ENCODE measurements at regions not wholly inside any gene's neighbourhood (a gene's known extent, or its start where the extent isn't known, plus 50 kb on each side); places are given as distances from the start of the nearest gene placed in this dataset.

- no peak for ATAC-seq
- Histone ChIP-seq H3K27ac (no peak overlapping the region), H3K27me3 (no peaks in the 10 kb centered on the region), H3K4me3 (no peak overlapping the region), H3K36me3 (no peaks in the 10 kb centered on the region), H3K4me1 (peaks cover 0 to 14% of the 10 kb centered on the region in 2 donors), H3K9me3 (no peaks in the 10 kb centered on the region)
- no peak for TF ChIP-seq CTCF (IDR thresholded peaks at IDR 0.05 in 4 of 5, conservative IDR thresholded peaks at IDR 0.05 in 1 of 5)
- no peak for TF ChIP-seq POLR2A (IDR thresholded peaks at IDR 0.05)
- no peak for DNase-seq
- in situ Hi-C loops (cut with MboI; ENCODE audit: low sequenced_read_pairs in 4 of 4), result no loop called here
- intact Hi-C loops (cut with DNase I; ENCODE audit: low total_unique reads), result loop anchor here (5.0 to 10.0 kb wide), 4 partner anchors 43 to 505 kb away; partner anchors contain the start of gene ZNF608
Observed at GRCh38 chr5:124949862-124950261, 203.4 kb upstream of the ZNF608 start.

GRCh38 chr5:124951105-124951504 is 204.7 kb upstream of the ZNF608 start:
- in situ Hi-C loops (cut with MboI; ENCODE audit: low sequenced_read_pairs in 4 of 4) (no loop called here), intact Hi-C loops (cut with DNase I; ENCODE audit: low total_unique reads) (loop anchor here (5.0 to 10.0 kb wide), 3 partner anchors 204 to 506 kb away; partner anchors contain the start of gene ZNF608)
- TF ChIP-seq CTCF (IDR thresholded peaks at IDR 0.05 in 4 of 5, conservative IDR thresholded peaks at IDR 0.05 in 1 of 5), result no peak
- no peak for TF ChIP-seq POLR2A (IDR thresholded peaks at IDR 0.05)
- H3K36me3 ChIP-seq, result no peaks in the 10 kb centered on the region
- no peaks in the 10 kb centered on the region for H3K27me3 ChIP-seq
- DNase-seq, result no peak
- peaks cover 0 to 14% of the 10 kb centered on the region in 2 donors for H3K4me1 ChIP-seq
- no peak for ATAC-seq
- no peak overlapping the region for H3K27ac ChIP-seq
- H3K9me3 ChIP-seq, result no peaks in the 10 kb centered on the region
- H3K4me3 ChIP-seq, result no peak overlapping the region

- no peak for ATAC-seq
- no peaks in the 10 kb centered on the region for H3K36me3 ChIP-seq
- in situ Hi-C loops (cut with MboI; ENCODE audit: low sequenced_read_pairs in 4 of 4) (no loop called here), intact Hi-C loops (cut with DNase I; ENCODE audit: low total_unique reads) (loop anchor here (5.0 to 10.0 kb wide), 3 partner anchors 204 to 507 kb away; partner anchors contain the start of gene ZNF608)
- DNase-seq, result no peak
- no peak overlapping the region for H3K4me3 ChIP-seq
- H3K27me3 ChIP-seq, result no peaks in the 10 kb centered on the region
- H3K9me3 ChIP-seq, result no peaks in the 10 kb centered on the region
- peaks cover 5 to 14% of the 10 kb centered on the region in 2 donors for H3K4me1 ChIP-seq
- no peak for TF ChIP-seq POLR2A (IDR thresholded peaks at IDR 0.05)
- peak overlapping the region in 1 of 4 donors; percentile 19 for H3K27ac ChIP-seq
Observed at GRCh38 chr5:124951661-124952060, 205.2 kb upstream of the ZNF608 start.

GRCh38 chr5:124952079-124952478 is 205.6 kb upstream of the ZNF608 start:
- Histone ChIP-seq H3K27me3 (no peaks in the 10 kb centered on the region), H3K36me3 (no peaks in the 10 kb centered on the region), H3K27ac (peak overlapping the region in 1 of 4 donors; percentile 19), H3K4me3 (no peak overlapping the region), H3K4me1 (peaks cover 8 to 14% of the 10 kb centered on the region in 2 donors), H3K9me3 (no peaks in the 10 kb centered on the region)
- ATAC-seq (peak in 1 of 2 donors; percentile 51), DNase-seq (peak in 1 of 2 donors; percentile 16)
- in situ Hi-C loops (cut with MboI; ENCODE audit: low sequenced_read_pairs in 4 of 4), result no loop called here
- TF ChIP-seq POLR2A (IDR thresholded peaks at IDR 0.05), result no peak
- TF ChIP-seq CTCF (IDR thresholded peaks at IDR 0.05 in 4 of 5, conservative IDR thresholded peaks at IDR 0.05 in 1 of 5), result no peak
- intact Hi-C loops (cut with DNase I; ENCODE audit: low total_unique reads), result loop anchor here (5.0 to 10.0 kb wide), 3 partner anchors 205 to 507 kb away; partner anchors contain the start of gene ZNF608

- peaks cover 13 to 14% of the 10 kb centered on the region in 2 donors for H3K4me1 ChIP-seq
- intact Hi-C loops (cut with DNase I; ENCODE audit: low total_unique reads), result loop anchor here (5.0 to 10.0 kb wide), 3 partner anchors 205 to 508 kb away; partner anchors contain the start of gene ZNF608
- no peaks in the 10 kb centered on the region for H3K36me3 ChIP-seq
Observed at GRCh38 chr5:124952566-124952965, 206.1 kb upstream of the ZNF608 start.

More at GRCh38 chr5:124952566-124952965, 206.1 kb upstream of the ZNF608 start:
- Histone ChIP-seq H3K9me3 (no peaks in the 10 kb centered on the region), H3K27ac (no peak overlapping the region), H3K4me3 (no peak overlapping the region), H3K27me3 (no peaks in the 10 kb centered on the region)
- DNase-seq, result no peak
- ATAC-seq, result no peak
- TF ChIP-seq CTCF (IDR thresholded peaks at IDR 0.05 in 4 of 5, conservative IDR thresholded peaks at IDR 0.05 in 1 of 5), result no peak
- no peak for TF ChIP-seq POLR2A (IDR thresholded peaks at IDR 0.05)
- in situ Hi-C loops (cut with MboI; ENCODE audit: low sequenced_read_pairs in 4 of 4), result no loop called here

All from gastrocnemius medialis (tissue), 4 donors.